RWPE2 (cell line): ENCODE measurements at regions not wholly inside any gene's neighbourhood (a gene's known extent, or its start where the extent isn't known, plus 50 kb on each side); places are given as distances from the start of the nearest gene placed in this dataset.

Experiments
- ATAC-seq: fragments of 200-7000 bp; cut with Tn5 transposase; 3 replicates; pipeline ENCODE4 v1.9.1; 2021; ENCODE audit warnings: low read depth
- DNase-seq: peaks from one replicate; pipeline ENCODE4 v3.0.0-alpha.2; 2020; ENCODE audit warnings: low spot score
- H3K27ac ChIP-seq: fragments of 450-650 bp; 2 replicates; pipeline ENCODE4 v1.5.1; 2017; ENCODE audit warnings: mild to moderate bottlenecking; ENCODE audit not compliant: poor library complexity, severe bottlenecking
- H3K27me3 ChIP-seq: fragments of 250-450 bp; sonication (Bioruptor Pico); 2 replicates; pipeline ENCODE4 v1.5.1; 2021; ENCODE audit warnings: mild to moderate bottlenecking, moderate library complexity; ENCODE audit not compliant: insufficient read depth, poor library complexity, severe bottlenecking
- H3K36me3 ChIP-seq: fragments of 250-450 bp; sonication (Bioruptor Pico); 2 replicates; pipeline ENCODE4 v1.5.1; 2020; ENCODE audit warnings: low read depth, mild to moderate bottlenecking, moderate library complexity
- H3K4me1 ChIP-seq: fragments of 250-450 bp; sonication (Bioruptor Pico); 2 replicates; pipeline ENCODE4 v1.5.1; 2021; ENCODE audit warnings: mild to moderate bottlenecking, moderate library complexity; ENCODE audit not compliant: insufficient read depth, poor library complexity, severe bottlenecking
- H3K4me3 ChIP-seq: fragments of 250-450 bp; sonication (Bioruptor Pico); 2 replicates; pipeline ENCODE4 v1.5.1; 2021; ENCODE audit warnings: mild to moderate bottlenecking, moderate library complexity; ENCODE audit not compliant: severe bottlenecking
- H3K9me3 ChIP-seq: fragments of 250-450 bp; sonication (Bioruptor Pico); 2 replicates; pipeline ENCODE4 v1.5.1; 2021; ENCODE audit warnings: mild to moderate bottlenecking, moderate library complexity; ENCODE audit not compliant: severe bottlenecking
- TF ChIP-seq, protein P1 (sequence below): fragments of 450-650 bp; IDR thresholded peaks from one replicate; pipeline ENCODE4 v1.5.1; 2017; ENCODE audit warnings: mild to moderate bottlenecking, moderate library complexity; ENCODE audit not compliant: poor library complexity, severe bottlenecking

DNA sequence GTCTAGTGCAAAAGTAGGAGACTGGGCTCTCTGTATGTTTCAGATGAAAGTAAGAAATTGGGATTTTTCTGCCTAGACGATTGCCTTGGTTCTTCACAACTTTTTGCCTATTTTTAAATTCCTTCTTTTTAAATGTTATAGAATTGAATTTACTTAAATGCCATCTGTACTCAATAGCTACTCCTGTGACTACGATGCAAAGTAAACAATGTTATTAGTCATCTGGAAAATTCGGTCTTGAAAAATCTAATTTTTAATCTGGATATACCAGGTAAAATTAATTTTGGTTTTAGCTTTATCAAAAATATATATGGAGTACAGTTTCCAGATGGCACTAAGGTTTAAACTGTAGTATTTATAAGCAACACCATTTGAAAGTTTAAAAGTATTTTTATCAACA, 472.2 kb downstream of the UTRN start:
- ATAC-seq, result no peak
- H3K4me1 ChIP-seq, result peaks cover 18% of the 10 kb centered on the region
- no peak overlapping the region for H3K4me3 ChIP-seq
- no peaks in the 10 kb centered on the region for H3K36me3 ChIP-seq
- no peaks in the 10 kb centered on the region for H3K27me3 ChIP-seq
- TF ChIP-seq, protein P1, sequence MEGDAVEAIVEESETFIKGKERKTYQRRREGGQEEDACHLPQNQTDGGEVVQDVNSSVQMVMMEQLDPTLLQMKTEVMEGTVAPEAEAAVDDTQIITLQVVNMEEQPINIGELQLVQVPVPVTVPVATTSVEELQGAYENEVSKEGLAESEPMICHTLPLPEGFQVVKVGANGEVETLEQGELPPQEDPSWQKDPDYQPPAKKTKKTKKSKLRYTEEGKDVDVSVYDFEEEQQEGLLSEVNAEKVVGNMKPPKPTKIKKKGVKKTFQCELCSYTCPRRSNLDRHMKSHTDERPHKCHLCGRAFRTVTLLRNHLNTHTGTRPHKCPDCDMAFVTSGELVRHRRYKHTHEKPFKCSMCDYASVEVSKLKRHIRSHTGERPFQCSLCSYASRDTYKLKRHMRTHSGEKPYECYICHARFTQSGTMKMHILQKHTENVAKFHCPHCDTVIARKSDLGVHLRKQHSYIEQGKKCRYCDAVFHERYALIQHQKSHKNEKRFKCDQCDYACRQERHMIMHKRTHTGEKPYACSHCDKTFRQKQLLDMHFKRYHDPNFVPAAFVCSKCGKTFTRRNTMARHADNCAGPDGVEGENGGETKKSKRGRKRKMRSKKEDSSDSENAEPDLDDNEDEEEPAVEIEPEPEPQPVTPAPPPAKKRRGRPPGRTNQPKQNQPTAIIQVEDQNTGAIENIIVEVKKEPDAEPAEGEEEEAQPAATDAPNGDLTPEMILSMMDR, result no peak
- no peak overlapping the region for H3K27ac ChIP-seq
- no peak for DNase-seq
- H3K9me3 ChIP-seq, result no peaks in the 10 kb centered on the region

DNA sequence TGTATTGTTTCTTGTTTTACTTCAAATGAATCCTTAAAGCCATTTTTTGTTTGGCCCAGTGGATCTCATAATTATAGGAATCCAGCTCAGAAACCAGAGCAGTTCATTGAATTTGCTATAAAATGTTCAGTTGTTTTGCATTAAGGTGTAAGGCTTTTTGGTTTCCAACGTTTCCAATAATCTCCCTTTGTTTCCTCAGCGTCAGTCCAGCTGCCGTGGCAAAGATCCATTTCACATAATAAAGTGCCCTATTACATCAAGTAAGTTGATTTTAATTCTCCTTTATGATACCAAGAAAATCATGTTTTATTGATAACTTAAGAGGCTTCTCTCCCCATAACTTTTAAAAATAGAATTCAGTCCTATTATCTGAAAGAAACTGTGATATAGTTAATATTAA, 472.6 kb downstream of the UTRN start:
- Histone ChIP-seq H3K36me3 (no peaks in the 10 kb centered on the region), H3K27ac (no peak overlapping the region), H3K4me3 (no peak overlapping the region), H3K9me3 (peaks cover under 1% of the 10 kb centered on the region), H3K27me3 (no peaks in the 10 kb centered on the region), H3K4me1 (peaks cover 18% of the 10 kb centered on the region)
- TF ChIP-seq, protein P1, result no peak
- ATAC-seq (no peak), DNase-seq (no peak)

DNA sequence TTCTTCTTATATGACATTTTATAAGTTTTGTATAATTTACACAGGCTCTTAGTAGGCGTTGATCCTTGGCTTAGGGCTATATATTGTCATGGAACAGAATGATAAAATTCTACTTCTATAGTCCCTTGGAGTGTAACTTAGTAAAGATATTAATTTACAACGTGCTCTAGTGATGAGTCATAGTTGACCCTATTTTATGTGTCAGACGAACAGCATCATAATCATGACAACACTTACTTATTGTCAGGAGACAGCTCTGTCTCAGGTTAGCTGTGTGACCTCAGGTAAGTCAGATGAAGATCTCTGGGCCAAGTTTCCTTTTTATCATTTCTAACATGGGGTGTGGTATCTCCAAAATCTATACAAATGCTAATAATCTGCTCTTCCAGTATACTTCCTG, 473.5 kb downstream of the UTRN start:
- Histone ChIP-seq H3K27ac (no peak overlapping the region), H3K4me3 (no peak overlapping the region), H3K36me3 (no peaks in the 10 kb centered on the region), H3K4me1 (peaks cover 18% of the 10 kb centered on the region), H3K27me3 (no peaks in the 10 kb centered on the region), H3K9me3 (peaks cover 2% of the 10 kb centered on the region)
- ATAC-seq (peak; percentile 94), DNase-seq (no peak)
- TF ChIP-seq, protein P1, result no peak

DNA sequence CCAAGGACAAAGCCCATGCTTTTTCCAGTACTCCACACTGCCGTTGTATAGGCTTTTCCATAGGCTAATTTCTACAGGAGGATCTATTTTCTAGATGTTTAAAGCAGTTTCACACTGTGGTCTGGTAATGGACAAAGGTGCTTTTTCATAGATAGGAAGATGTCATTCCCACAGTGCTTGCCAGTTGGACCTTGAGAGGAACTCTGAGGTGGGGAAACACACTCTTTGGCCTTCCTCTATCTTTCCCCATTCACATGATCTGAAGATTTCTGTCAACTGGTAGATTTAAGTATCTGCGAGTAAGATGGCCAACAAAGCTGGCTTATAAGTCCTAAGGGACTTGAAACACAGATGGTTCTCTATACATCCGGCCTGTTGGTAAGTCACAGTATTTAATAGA, 477.3 kb downstream of the UTRN start:
- no peaks in the 10 kb centered on the region for H3K36me3 ChIP-seq
- H3K27ac ChIP-seq, result no peak overlapping the region
- H3K9me3 ChIP-seq, result peaks cover 2% of the 10 kb centered on the region
- peaks cover 11% of the 10 kb centered on the region for H3K4me1 ChIP-seq
- no peaks in the 10 kb centered on the region for H3K27me3 ChIP-seq
- TF ChIP-seq, protein P1, result no peak
- no peak for ATAC-seq
- DNase-seq, result no peak
- no peak overlapping the region for H3K4me3 ChIP-seq

- no peaks in the 10 kb centered on the region for H3K36me3 ChIP-seq
- H3K4me1 ChIP-seq, result no peaks in the 10 kb centered on the region
- peaks cover 2% of the 10 kb centered on the region for H3K9me3 ChIP-seq
- ATAC-seq (no peak), DNase-seq (no peak)
- no peak overlapping the region for H3K4me3 ChIP-seq
- no peak overlapping the region for H3K27ac ChIP-seq
- H3K27me3 ChIP-seq, result no peaks in the 10 kb centered on the region
- TF ChIP-seq, protein P1, result no peak
Observed at GRCh38 chr6:144767051-144767450, 481.9 kb downstream of the UTRN start.
